ENCODE measurements at regions not wholly inside any gene's neighbourhood (a gene's known extent, or its start where the extent isn't known, plus 50 kb on each side); places are given as distances from the start of the nearest gene placed in this dataset.

- TF ChIP-seq CTCF (IDR thresholded peaks at IDR 0.05 in 8 of 11, conservative IDR thresholded peaks at IDR 0.05 in 3 of 11): no peak
- no peak for TF ChIP-seq POLR2A (IDR thresholded peaks at IDR 0.05)
- 86 to 100% (median 94%) methylated on average over 1 of the region's 1 CpG for WGBS, 5 donors
- no peak for DNase-seq
- Histone ChIP-seq H3K36me3 (no peaks in the 10 kb centered on the region), H3K9me3 (peaks cover 0 to 37% (median 20%) of the 10 kb centered on the region in 8 donors), H3K4me1 (no peaks in the 10 kb centered on the region), H3K27ac (no peak overlapping the region), H3K27me3 (replicated peaks in 1 of 7) (no peaks in the 10 kb centered on the region), H3K4me3 (no peak overlapping the region)
- intact Hi-C loops (cut with DNase I; ENCODE audit: low total_unique reads): no loop called here
Measured at GRCh38 chr2:31748041-31748440, 167.3 kb upstream of the SRD5A2 start.

- WGBS, 5 donors: 88 to 96% (median 91%) methylated on average over 3 of the region's 3 CpGs
- Histone ChIP-seq H3K27me3 (replicated peaks in 1 of 7) (no peaks in the 10 kb centered on the region), H3K4me1 (no peaks in the 10 kb centered on the region), H3K27ac (no peak overlapping the region), H3K4me3 (no peak overlapping the region), H3K36me3 (no peaks in the 10 kb centered on the region), H3K9me3 (peaks cover 0 to 4% (median 0%) of the 10 kb centered on the region in 8 donors)
- TF ChIP-seq POLR2AphosphoS5 (IDR thresholded peaks at IDR 0.05) (no peak), CTCF (IDR thresholded peaks at IDR 0.05 in 8 of 11, conservative IDR thresholded peaks at IDR 0.05 in 3 of 11) (no peak), POLR2A (IDR thresholded peaks at IDR 0.05) (no peak)
- intact Hi-C loops (cut with DNase I; ENCODE audit: low total_unique reads): no loop called here
- DNase-seq: no peak
Measured at GRCh38 chr2:31739161-31739560, 158.4 kb upstream of the SRD5A2 start.

GRCh38 chr2:31736695-31737454, 156.1 kb upstream of the SRD5A2 start:
- DNase-seq: no peak
- no peaks in the 10 kb centered on the region for H3K27me3 ChIP-seq (replicated peaks in 1 of 7)
- peaks cover 0 to 12% (median 5%) of the 10 kb centered on the region in 8 donors for H3K9me3 ChIP-seq
- no peak for TF ChIP-seq CTCF (IDR thresholded peaks at IDR 0.05 in 8 of 11, conservative IDR thresholded peaks at IDR 0.05 in 3 of 11)
- TF ChIP-seq POLR2A (IDR thresholded peaks at IDR 0.05): no peak
- no peak for TF ChIP-seq POLR2AphosphoS5 (IDR thresholded peaks at IDR 0.05)
- no peaks in the 10 kb centered on the region for H3K4me1 ChIP-seq
- H3K27ac ChIP-seq: no peak overlapping the region
- intact Hi-C loops (cut with DNase I; ENCODE audit: low total_unique reads): no loop called here
- no peaks in the 10 kb centered on the region for H3K36me3 ChIP-seq
- WGBS, 5 donors: 59 to 73% (median 69%) methylated on average over 6 of the region's 6 CpGs
- no peak overlapping the region for H3K4me3 ChIP-seq

GRCh38 chr2:31735716-31736115, 155.0 kb upstream of the SRD5A2 start:
- DNase-seq: no peak
- 47 to 78% (median 65%) methylated on average over 2 of the region's 2 CpGs for WGBS, 5 donors
- Histone ChIP-seq H3K9me3 (peaks cover 0 to 21% (median 6%) of the 10 kb centered on the region in 8 donors), H3K36me3 (no peaks in the 10 kb centered on the region), H3K4me3 (no peak overlapping the region), H3K27me3 (replicated peaks in 1 of 7) (no peaks in the 10 kb centered on the region), H3K4me1 (no peaks in the 10 kb centered on the region), H3K27ac (no peak overlapping the region)
- no peak for TF ChIP-seq POLR2A (IDR thresholded peaks at IDR 0.05)
- no peak for TF ChIP-seq POLR2AphosphoS5 (IDR thresholded peaks at IDR 0.05)
- no peak for TF ChIP-seq CTCF (IDR thresholded peaks at IDR 0.05 in 8 of 11, conservative IDR thresholded peaks at IDR 0.05 in 3 of 11)
- intact Hi-C loops (cut with DNase I; ENCODE audit: low total_unique reads): no loop called here

Measured in spleen (tissue), 11 donors.